ENCODE measurements at regions not wholly inside any gene's neighbourhood (a gene's known extent, or its start where the extent isn't known, plus 50 kb on each side); places are given as distances from the start of the nearest gene placed in this dataset.

- H3K9ac ChIP-seq, result no peak overlapping the region
- H2AFZ ChIP-seq (ENCODE audit: low read depth), result no peak overlapping the region
- H3K27me3 ChIP-seq (ENCODE audit: insufficient read depth, low read depth), result no peaks in the 10 kb centered on the region
- H3K27ac ChIP-seq, result no peak overlapping the region
- no peaks in the 10 kb centered on the region for H3K36me3 ChIP-seq (ENCODE audit: insufficient read depth)
- no peak overlapping the region for H3K4me2 ChIP-seq
- H3K79me2 ChIP-seq (ENCODE audit: insufficient read depth, low read depth), result no peaks in the 10 kb centered on the region
- no peaks in the 10 kb centered on the region for H4K20me1 ChIP-seq (ENCODE audit: insufficient read depth)
- H3K4me3 ChIP-seq (IDR thresholded peaks at IDR 0.05; ENCODE audit: insufficient read depth, low read depth, low read length), result no peak overlapping the region
- no peak for TF ChIP-seq CTCF (conservative IDR thresholded peaks at IDR 0.05; ENCODE audit: low read depth, low read length)
- H3K4me1 ChIP-seq (ENCODE audit: low read depth, poor library complexity, severe bottlenecking), result no peaks in the 10 kb centered on the region
Measured at GRCh38 chr14:43449291-43449690, 1057.8 kb downstream of the FSCB start.

- H4K20me1 ChIP-seq (ENCODE audit: insufficient read depth), result no peaks in the 10 kb centered on the region
- no peaks in the 10 kb centered on the region for H3K4me1 ChIP-seq (ENCODE audit: low read depth, poor library complexity, severe bottlenecking)
- no peak overlapping the region for H3K27ac ChIP-seq
- H3K79me2 ChIP-seq (ENCODE audit: insufficient read depth, low read depth), result no peaks in the 10 kb centered on the region
- H2AFZ ChIP-seq (ENCODE audit: low read depth), result no peak overlapping the region
- H3K9ac ChIP-seq, result no peak overlapping the region
- no peaks in the 10 kb centered on the region for H3K27me3 ChIP-seq (ENCODE audit: insufficient read depth, low read depth)
- H3K4me3 ChIP-seq (IDR thresholded peaks at IDR 0.05; ENCODE audit: insufficient read depth, low read depth, low read length), result no peak overlapping the region
- no peaks in the 10 kb centered on the region for H3K36me3 ChIP-seq (ENCODE audit: insufficient read depth)
- H3K4me2 ChIP-seq, result no peak overlapping the region
- no peak for TF ChIP-seq CTCF (conservative IDR thresholded peaks at IDR 0.05; ENCODE audit: low read depth, low read length)
Measured at GRCh38 chr14:43438056-43438455, 1069.0 kb downstream of the FSCB start.

GRCh38 chr14:43418324-43418723 lies 1088.8 kb downstream of the FSCB start:
- no peaks in the 10 kb centered on the region for H3K79me2 ChIP-seq (ENCODE audit: insufficient read depth, low read depth)
- H3K36me3 ChIP-seq (ENCODE audit: insufficient read depth), result no peaks in the 10 kb centered on the region
- TF ChIP-seq CTCF (conservative IDR thresholded peaks at IDR 0.05; ENCODE audit: low read depth, low read length), result no peak
- no peak overlapping the region for H3K27ac ChIP-seq
- no peaks in the 10 kb centered on the region for H3K4me1 ChIP-seq (ENCODE audit: low read depth, poor library complexity, severe bottlenecking)
- no peak overlapping the region for H3K4me2 ChIP-seq
- no peak overlapping the region for H3K4me3 ChIP-seq (IDR thresholded peaks at IDR 0.05; ENCODE audit: insufficient read depth, low read depth, low read length)
- no peaks in the 10 kb centered on the region for H4K20me1 ChIP-seq (ENCODE audit: insufficient read depth)
- no peak overlapping the region for H3K9ac ChIP-seq
- H3K27me3 ChIP-seq (ENCODE audit: insufficient read depth, low read depth), result no peaks in the 10 kb centered on the region
- no peak overlapping the region for H2AFZ ChIP-seq (ENCODE audit: low read depth)

- no peak overlapping the region for H3K4me2 ChIP-seq
- H3K36me3 ChIP-seq (ENCODE audit: insufficient read depth), result no peaks in the 10 kb centered on the region
- H2AFZ ChIP-seq (ENCODE audit: low read depth), result no peak overlapping the region
- no peak for TF ChIP-seq CTCF (conservative IDR thresholded peaks at IDR 0.05; ENCODE audit: low read depth, low read length)
- no peaks in the 10 kb centered on the region for H3K27me3 ChIP-seq (ENCODE audit: insufficient read depth, low read depth)
- H3K9ac ChIP-seq, result no peak overlapping the region
- H3K4me1 ChIP-seq (ENCODE audit: low read depth, poor library complexity, severe bottlenecking), result no peaks in the 10 kb centered on the region
- no peaks in the 10 kb centered on the region for H4K20me1 ChIP-seq (ENCODE audit: insufficient read depth)
- no peak overlapping the region for H3K27ac ChIP-seq
- H3K4me3 ChIP-seq (IDR thresholded peaks at IDR 0.05; ENCODE audit: insufficient read depth, low read depth, low read length), result no peak overlapping the region
- H3K79me2 ChIP-seq (ENCODE audit: insufficient read depth, low read depth), result no peaks in the 10 kb centered on the region
Measured at GRCh38 chr14:43413084-43413483, 1094.0 kb downstream of the FSCB start.

- no peak overlapping the region for H3K9ac ChIP-seq
- H3K4me1 ChIP-seq (ENCODE audit: low read depth, poor library complexity, severe bottlenecking), result no peaks in the 10 kb centered on the region
- H3K27ac ChIP-seq, result no peak overlapping the region
- no peak overlapping the region for H3K4me3 ChIP-seq (IDR thresholded peaks at IDR 0.05; ENCODE audit: insufficient read depth, low read depth, low read length)
- no peak for TF ChIP-seq CTCF (conservative IDR thresholded peaks at IDR 0.05; ENCODE audit: low read depth, low read length)
- H3K36me3 ChIP-seq (ENCODE audit: insufficient read depth), result no peaks in the 10 kb centered on the region
- no peaks in the 10 kb centered on the region for H4K20me1 ChIP-seq (ENCODE audit: insufficient read depth)
- H2AFZ ChIP-seq (ENCODE audit: low read depth), result no peak overlapping the region
- no peak overlapping the region for H3K4me2 ChIP-seq
- no peaks in the 10 kb centered on the region for H3K79me2 ChIP-seq (ENCODE audit: insufficient read depth, low read depth)
- H3K27me3 ChIP-seq (ENCODE audit: insufficient read depth, low read depth), result no peaks in the 10 kb centered on the region
Measured at GRCh38 chr14:43411841-43412240, 1095.2 kb downstream of the FSCB start.

All from KMS-11 (cell line).